ENCODE measurements at regions not wholly inside any gene's neighbourhood (a gene's known extent, or its start where the extent isn't known, plus 50 kb on each side); places are given as distances from the start of the nearest gene placed in this dataset.

- Histone ChIP-seq H3K27me3 (no peaks in the 10 kb centered on the region), H3K27ac (no peak overlapping the region), H3K4me3 (no peak overlapping the region), H3K36me3 (no peaks in the 10 kb centered on the region), H3K4me1 (no peaks in the 10 kb centered on the region), H3K9me3 (no peaks in the 10 kb centered on the region)
- intact Hi-C loops (cut with DNase I) = no loop called here
- no peak for TF ChIP-seq CTCF (IDR thresholded peaks at IDR 0.05)
- ATAC-seq (no peak), DNase-seq (no peak)
Measured at GRCh38 chr5:97454015-97454414, 271.0 kb upstream of the RIOK2 start.

GRCh38 chr5:97455996-97456395, 272.9 kb upstream of the RIOK2 start:
- Histone ChIP-seq H3K27ac (no peak overlapping the region), H3K4me1 (no peaks in the 10 kb centered on the region), H3K27me3 (no peaks in the 10 kb centered on the region), H3K9me3 (no peaks in the 10 kb centered on the region), H3K4me3 (no peak overlapping the region), H3K36me3 (no peaks in the 10 kb centered on the region)
- no peak for ATAC-seq
- WGBS, 2 donors = 78 to 86% methylated on average over 1 of the region's 1 CpG
- intact Hi-C loops (cut with DNase I) = no loop called here
- no peak for TF ChIP-seq CTCF (IDR thresholded peaks at IDR 0.05)
- DNase-seq = no peak

GRCh38 chr5:97458851-97459250, 275.8 kb upstream of the RIOK2 start:
- Histone ChIP-seq H3K9me3 (no peaks in the 10 kb centered on the region), H3K4me3 (no peak overlapping the region), H3K27me3 (no peaks in the 10 kb centered on the region), H3K36me3 (no peaks in the 10 kb centered on the region), H3K4me1 (no peaks in the 10 kb centered on the region), H3K27ac (no peak overlapping the region)
- intact Hi-C loops (cut with DNase I) = no loop called here
- ATAC-seq (no peak), DNase-seq (no peak)
- TF ChIP-seq CTCF (IDR thresholded peaks at IDR 0.05) = no peak
- 86 to 88% methylated on average over 5 of the region's 5 CpGs for WGBS, 2 donors

DNA sequence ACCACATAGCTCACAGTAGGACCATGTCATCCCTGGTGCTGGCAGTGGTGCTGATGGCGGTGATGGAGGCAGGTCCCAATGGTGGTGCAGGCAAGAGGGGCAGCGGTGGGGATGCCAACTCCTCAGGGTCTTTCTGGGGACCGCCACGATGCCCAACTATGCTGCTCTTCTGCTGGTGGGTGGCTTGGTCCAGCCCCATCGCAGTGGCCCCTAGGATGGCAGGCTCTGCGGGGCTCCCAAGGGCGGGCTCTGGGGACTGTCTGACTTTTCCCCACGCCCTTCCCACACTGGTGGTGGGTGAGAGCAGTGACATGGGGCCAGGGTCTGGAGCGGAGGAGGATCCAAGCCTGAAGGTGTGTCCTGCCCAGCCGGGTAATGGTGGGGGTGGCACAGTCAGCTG, 288.9 kb upstream of the RIOK2 start:
- no peak for TF ChIP-seq CTCF (IDR thresholded peaks at IDR 0.05)
- Histone ChIP-seq H3K27ac (no peak overlapping the region), H3K9me3 (peaks cover 0 to 45% (median 6%) of the 10 kb centered on the region in 11 donors), H3K36me3 (no peaks in the 10 kb centered on the region), H3K27me3 (no peaks in the 10 kb centered on the region), H3K4me1 (no peaks in the 10 kb centered on the region), H3K4me3 (no peak overlapping the region)
- ATAC-seq = no peak
- WGBS, 2 donors = 90 to 91% methylated on average over 10 of the region's 10 CpGs
- intact Hi-C loops (cut with DNase I) = loop anchor here in 1 of 10 donors (2.0 kb wide), 1 partner anchor 19 kb away; no protein-coding TSS in a partner anchor
- no peak for DNase-seq

DNA sequence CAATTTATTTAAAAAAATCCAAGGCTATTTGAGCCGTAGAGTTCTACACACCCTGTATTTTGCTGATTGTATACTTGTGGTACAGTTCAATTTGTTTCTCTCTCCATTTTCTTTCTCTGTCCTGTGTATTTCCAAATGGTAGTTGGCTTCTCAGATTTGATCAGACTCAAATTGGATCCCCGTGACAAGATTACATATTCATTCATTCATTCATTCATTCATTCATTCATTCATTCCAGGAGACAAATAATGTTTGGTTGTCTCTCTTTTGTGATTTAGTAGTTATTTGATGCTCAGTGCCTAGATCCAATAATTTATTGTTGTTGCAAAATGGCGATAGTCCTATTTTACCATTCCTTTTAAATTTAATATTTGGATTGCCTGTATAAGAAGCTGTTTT, 292.8 kb upstream of the RIOK2 start:
- no peaks in the 10 kb centered on the region for H3K36me3 ChIP-seq
- DNase-seq (no peak), ATAC-seq (no peak)
- H3K9me3 ChIP-seq = peaks cover 0 to 11% (median 0%) of the 10 kb centered on the region in 11 donors
- intact Hi-C loops (cut with DNase I) = no loop called here
- peaks cover 0 to 5% (median 0%) of the 10 kb centered on the region in 9 donors for H3K4me1 ChIP-seq
- H3K27me3 ChIP-seq = no peaks in the 10 kb centered on the region
- H3K27ac ChIP-seq = no peak overlapping the region
- no peak for TF ChIP-seq CTCF (IDR thresholded peaks at IDR 0.05)
- 91% methylated on average over 3 of the region's 3 CpGs for WGBS, 2 donors
- no peak overlapping the region for H3K4me3 ChIP-seq
